OCI-LY3 (cell line): ENCODE measurements at regions not wholly inside any gene's neighbourhood (a gene's known extent, or its start where the extent isn't known, plus 50 kb on each side); places are given as distances from the start of the nearest gene placed in this dataset.

Experiments used
- H2AFZ ChIP-seq: fragments of 200-600, 300-600 bp; shearing (Covaris generic); 2 replicates; pipeline ENCODE4 v1.6.0; 2014; ENCODE audit warnings: antibody characterized with exemption, low read depth, low read length
- H3K27ac ChIP-seq: fragments of 200-600, 300-600 bp; sonication (generic); 2 replicates; pipeline ENCODE4 v1.5.1; 2014; ENCODE audit warnings: mild to moderate bottlenecking, low read length, moderate library complexity, mixed read lengths
- H3K27me3 ChIP-seq: fragments of 200-600, 300-600 bp; sonication (generic); 2 replicates; pipeline ENCODE4 v1.6.1; 2014; ENCODE audit warnings: low read depth, low read length, mixed read lengths
- H3K36me3 ChIP-seq: fragments of 200-600, 300-600 bp; sonication (generic); replicated peaks from 2 replicates; pipeline ENCODE3; 2014; ENCODE audit warnings: low read depth, low read length, mixed read lengths
- H3K4me1 ChIP-seq: fragments of 300-600, 200-600 bp; sonication (generic); 2 replicates; pipeline ENCODE4 v1.6.1; 2014; ENCODE audit warnings: low read length, mixed read lengths
- H3K4me2 ChIP-seq: fragments of 200-600, 300-600 bp; sonication (generic); 2 replicates; pipeline ENCODE4 v1.6.1; 2014; ENCODE audit warnings: low read length, mixed read lengths
- H3K4me3 ChIP-seq: fragments of 300-600, 200-600 bp; sonication (generic); 2 replicates; pipeline ENCODE4 v1.5.1; 2014; ENCODE audit warnings: antibody characterized with exemption, mild to moderate bottlenecking, low read length, moderate library complexity
- H3K79me2 ChIP-seq: fragments of 300-600, 200-600 bp; shearing (Covaris generic); 2 replicates; pipeline ENCODE4 v1.6.1; 2014; ENCODE audit warnings: mild to moderate bottlenecking, low read length, mixed read lengths
- H3K9ac ChIP-seq: fragments of 300-600, 200-600 bp; shearing (Covaris generic); 2 replicates; pipeline ENCODE4 v1.6.0; 2014; ENCODE audit warnings: mild to moderate bottlenecking, low read length, moderate library complexity
- H3K9me3 ChIP-seq: fragments of 200-600, 300-600 bp; shearing (Covaris generic); 2 replicates; pipeline ENCODE4 v1.6.1; 2014; ENCODE audit warnings: low read length, mixed read lengths; ENCODE audit not compliant: insufficient read depth
- H4K20me1 ChIP-seq: fragments of 200-600, 300-600 bp; sonication (generic); 2 replicates; pipeline ENCODE4 v1.6.1; 2016; ENCODE audit warnings: low read length, mixed read lengths; ENCODE audit not compliant: insufficient read depth
- CTCF ChIP-seq: fragments of 200-600, 300-600 bp; sonication (generic); IDR thresholded peaks from 2 replicates; pipeline ENCODE4 v1.5.1; 2014; ENCODE audit warnings: antibody characterized with exemption, low read length, low read depth
- EZH2phosphoT487 ChIP-seq: fragments of 200-600 bp; shearing (Covaris generic); IDR thresholded peaks from 2 replicates; pipeline ENCODE4 v1.6.1; 2018; ENCODE audit warnings: antibody characterized with exemption, mixed run types, low read depth

GRCh38 chr10:110355141-110355831 lies 50.6 kb upstream of the SMNDC1 start:
- H3K27ac ChIP-seq = peak overlapping the region; percentile 98
- peak overlapping the region; percentile 90 for H3K9ac ChIP-seq
- H3K4me1 ChIP-seq = peaks cover 69% of the 10 kb centered on the region
- H3K4me2 ChIP-seq = peak overlapping the region; percentile 97
- no peaks in the 10 kb centered on the region for H3K27me3 ChIP-seq
- TF ChIP-seq CTCF (no peak), EZH2phosphoT487 (no peak)
- no peak overlapping the region for H2AFZ ChIP-seq
- H3K9me3 ChIP-seq = peaks cover 2% of the 10 kb centered on the region; the same call in 1 of the 2 replicates
- H4K20me1 ChIP-seq = no peaks in the 10 kb centered on the region
- no peaks in the 10 kb centered on the region for H3K79me2 ChIP-seq
- H3K36me3 ChIP-seq = no peaks in the 10 kb centered on the region
- H3K4me3 ChIP-seq = peak overlapping the region; percentile 69

GRCh38 chr10:110355922-110356627 lies 51.4 kb upstream of the SMNDC1 start:
- no peaks in the 10 kb centered on the region for H3K27me3 ChIP-seq
- no peaks in the 10 kb centered on the region for H3K36me3 ChIP-seq
- H4K20me1 ChIP-seq = no peaks in the 10 kb centered on the region
- peak overlapping the region; percentile 97 for H3K4me2 ChIP-seq
- H3K4me1 ChIP-seq = peaks cover 71% of the 10 kb centered on the region
- H2AFZ ChIP-seq = no peak overlapping the region
- peak overlapping the region; percentile 90 for H3K9ac ChIP-seq
- H3K79me2 ChIP-seq = no peaks in the 10 kb centered on the region
- TF ChIP-seq EZH2phosphoT487 (no peak), CTCF (no peak)
- H3K4me3 ChIP-seq = peak overlapping the region; percentile 69
- H3K9me3 ChIP-seq = peaks cover 2% of the 10 kb centered on the region; the same call in 1 of the 2 replicates
- peak overlapping the region; percentile 98 for H3K27ac ChIP-seq

- peak overlapping the region; percentile 95 for H3K9ac ChIP-seq
- H3K27me3 ChIP-seq = no peaks in the 10 kb centered on the region
- H3K79me2 ChIP-seq = no peaks in the 10 kb centered on the region
- H3K27ac ChIP-seq = peak overlapping the region; percentile 98
- H3K4me3 ChIP-seq = peak overlapping the region; percentile 73
- TF ChIP-seq EZH2phosphoT487 (peak; percentile 71; the same call in 1 of the 2 replicates), CTCF (no peak)
- H3K4me1 ChIP-seq = peaks cover 77% of the 10 kb centered on the region
- no peaks in the 10 kb centered on the region for H4K20me1 ChIP-seq
- peaks cover 2% of the 10 kb centered on the region; the same call in 1 of the 2 replicates for H3K9me3 ChIP-seq
- no peak overlapping the region for H2AFZ ChIP-seq
- H3K4me2 ChIP-seq = peak overlapping the region; percentile 97
- no peaks in the 10 kb centered on the region for H3K36me3 ChIP-seq
Measured at GRCh38 chr10:110356628-110357245, 52.0 kb upstream of the SMNDC1 start.

GRCh38 chr10:110357252-110357780 lies 52.6 kb upstream of the SMNDC1 start:
- Histone ChIP-seq H4K20me1 (no peaks in the 10 kb centered on the region), H3K9me3 (peaks cover 2% of the 10 kb centered on the region; the same call in 1 of the 2 replicates), H3K79me2 (no peaks in the 10 kb centered on the region), H3K4me1 (peaks cover 81% of the 10 kb centered on the region), H3K36me3 (no peaks in the 10 kb centered on the region), H2AFZ (no peak overlapping the region), H3K27ac (peak overlapping the region; percentile 98), H3K4me3 (peak overlapping the region; percentile 73), H3K4me2 (peak overlapping the region; percentile 97), H3K9ac (peak overlapping the region; percentile 95), H3K27me3 (no peaks in the 10 kb centered on the region)
- TF ChIP-seq CTCF = no peak
- TF ChIP-seq EZH2phosphoT487 = no peak
